Omental fat pad (tissue), 3 donors: ENCODE measurements at regions not wholly inside any gene's neighbourhood (a gene's known extent, or its start where the extent isn't known, plus 50 kb on each side); places are given as distances from the start of the nearest gene placed in this dataset.

ENCODE experiments used
- ATAC-seq: fragments of 150-250 bp; one replicate; pipeline ENCODE4 v1.9.1; 2016; ENCODE audit warnings: mild to moderate bottlenecking, moderate library complexity; ENCODE audit not compliant: low FRiP score
- DNase-seq: peaks from one replicate; pipeline ENCODE4 v3.0.0-alpha.2; 2019; ENCODE audit warnings: low spot score
- TF ChIP-seq, protein P1 (sequence below), 3 donors: fragments of 450-650 bp; IDR thresholded peaks; one replicate each; pipeline ENCODE4 v1.5.1; 2016 to 2017; ENCODE audit warnings: antibody characterized with exemption in 3 of 3, mild to moderate bottlenecking in 3 of 3, moderate library complexity in 2 of 3

DNA sequence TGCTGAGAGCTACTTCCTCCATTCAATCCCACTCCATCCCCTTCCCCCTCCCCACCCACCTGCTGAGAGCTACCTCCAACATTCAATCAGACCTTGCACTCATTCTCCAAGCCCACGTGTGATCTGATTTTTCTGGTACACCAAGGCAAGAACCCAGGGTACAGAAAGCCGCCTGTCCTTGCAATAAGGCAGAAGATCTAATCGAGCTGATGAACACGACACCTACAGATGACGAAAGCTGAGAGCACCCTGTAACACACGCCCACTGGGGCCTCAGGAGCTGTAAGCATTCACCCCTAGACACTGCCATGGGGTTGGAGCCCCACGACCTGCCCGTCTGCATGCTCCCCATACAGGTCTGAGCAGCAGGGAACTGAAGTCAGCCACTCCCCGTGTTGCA lies 58.3 kb downstream of the TRIML1 start:
- DNase-seq (no peak), ATAC-seq (no peak)
- TF ChIP-seq, protein P1, sequence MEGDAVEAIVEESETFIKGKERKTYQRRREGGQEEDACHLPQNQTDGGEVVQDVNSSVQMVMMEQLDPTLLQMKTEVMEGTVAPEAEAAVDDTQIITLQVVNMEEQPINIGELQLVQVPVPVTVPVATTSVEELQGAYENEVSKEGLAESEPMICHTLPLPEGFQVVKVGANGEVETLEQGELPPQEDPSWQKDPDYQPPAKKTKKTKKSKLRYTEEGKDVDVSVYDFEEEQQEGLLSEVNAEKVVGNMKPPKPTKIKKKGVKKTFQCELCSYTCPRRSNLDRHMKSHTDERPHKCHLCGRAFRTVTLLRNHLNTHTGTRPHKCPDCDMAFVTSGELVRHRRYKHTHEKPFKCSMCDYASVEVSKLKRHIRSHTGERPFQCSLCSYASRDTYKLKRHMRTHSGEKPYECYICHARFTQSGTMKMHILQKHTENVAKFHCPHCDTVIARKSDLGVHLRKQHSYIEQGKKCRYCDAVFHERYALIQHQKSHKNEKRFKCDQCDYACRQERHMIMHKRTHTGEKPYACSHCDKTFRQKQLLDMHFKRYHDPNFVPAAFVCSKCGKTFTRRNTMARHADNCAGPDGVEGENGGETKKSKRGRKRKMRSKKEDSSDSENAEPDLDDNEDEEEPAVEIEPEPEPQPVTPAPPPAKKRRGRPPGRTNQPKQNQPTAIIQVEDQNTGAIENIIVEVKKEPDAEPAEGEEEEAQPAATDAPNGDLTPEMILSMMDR (IDR thresholded peaks at IDR 0.05), result no peak

DNA sequence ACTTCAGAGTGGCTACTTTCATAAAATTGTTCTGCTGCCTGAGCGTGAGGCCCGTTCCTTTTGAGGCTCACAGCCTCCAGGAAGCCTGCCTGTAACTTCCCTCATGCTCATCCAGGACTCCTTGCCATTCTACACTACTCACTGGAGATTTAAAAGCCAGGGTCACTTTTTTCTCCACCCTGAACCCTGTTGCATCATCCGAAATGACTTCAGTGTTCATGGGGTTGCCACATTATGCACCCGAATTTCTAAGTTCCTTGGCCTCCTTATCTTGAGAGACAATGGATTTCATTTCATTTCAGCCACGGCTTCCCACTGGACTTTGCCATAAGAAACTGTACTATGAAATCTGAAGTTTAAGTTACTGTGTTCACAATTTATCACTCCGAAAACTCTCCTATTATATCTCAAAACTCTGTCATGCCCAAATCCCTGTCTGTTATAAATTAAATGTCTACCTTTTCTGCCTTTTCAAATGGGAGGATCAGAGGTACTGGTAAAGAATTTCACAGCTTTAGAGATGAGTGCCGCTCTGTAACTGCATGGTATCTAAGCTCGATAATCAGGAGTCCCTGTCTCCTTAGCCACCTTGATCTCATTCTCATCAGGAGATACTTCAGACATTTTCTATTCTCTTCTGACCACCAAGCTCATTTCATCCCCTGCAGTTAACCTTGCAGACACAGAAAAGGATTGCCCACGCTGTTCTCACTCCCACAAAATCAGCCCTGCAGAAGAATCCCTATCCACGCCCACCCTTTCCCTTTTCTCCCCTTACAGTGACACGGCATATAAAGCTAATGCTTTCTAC lies 59.9 kb downstream of the TRIML1 start:
- TF ChIP-seq, protein P1 (IDR thresholded peaks at IDR 0.05), result no peak
- ATAC-seq (no peak), DNase-seq (no peak)

DNA sequence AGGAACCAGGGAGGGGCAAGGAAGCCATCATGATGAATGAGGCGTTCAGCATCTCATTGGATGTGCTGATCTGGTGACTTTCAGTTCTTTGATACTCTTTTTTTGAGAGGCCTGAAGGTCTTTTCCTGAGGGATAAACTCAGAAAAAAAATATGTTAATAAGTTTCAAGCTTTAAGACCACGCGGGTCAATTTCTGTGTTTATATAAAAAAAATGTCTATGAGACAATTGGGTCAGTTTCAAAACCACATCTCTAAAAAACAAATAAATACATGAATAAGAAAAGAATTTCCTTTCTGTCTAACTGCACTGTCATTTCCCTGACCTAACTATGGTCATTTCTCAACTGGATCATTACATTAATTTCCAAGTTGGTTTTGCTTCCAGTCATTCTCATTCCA lies 62.6 kb downstream of the TRIML1 start:
- DNase-seq (no peak), ATAC-seq (no peak)
- TF ChIP-seq, protein P1 (IDR thresholded peaks at IDR 0.05), result no peak

DNA sequence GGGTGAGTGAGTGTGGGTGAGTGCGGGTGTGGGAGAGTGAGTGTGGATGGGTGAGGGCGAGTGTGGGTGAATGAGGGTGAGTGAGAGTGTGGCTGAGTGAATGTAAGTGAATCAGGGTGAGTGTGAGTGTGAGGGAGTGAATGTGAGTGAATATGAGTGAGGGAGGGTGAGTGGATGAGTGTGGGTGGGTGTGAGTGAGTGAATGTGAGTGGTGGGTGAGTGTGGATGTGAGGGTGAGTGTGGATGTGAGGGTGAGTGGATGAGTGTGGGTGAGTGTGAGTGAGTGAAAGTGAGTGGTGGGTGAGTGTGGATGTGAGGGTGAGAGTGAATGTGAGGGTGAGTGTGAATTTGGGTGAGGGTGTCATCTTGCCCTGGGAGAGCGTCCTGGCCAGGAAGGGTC lies 67.5 kb downstream of the TRIML1 start:
- DNase-seq (no peak), ATAC-seq (no peak)
- TF ChIP-seq, protein P1 (IDR thresholded peaks at IDR 0.05), result no peak

DNA sequence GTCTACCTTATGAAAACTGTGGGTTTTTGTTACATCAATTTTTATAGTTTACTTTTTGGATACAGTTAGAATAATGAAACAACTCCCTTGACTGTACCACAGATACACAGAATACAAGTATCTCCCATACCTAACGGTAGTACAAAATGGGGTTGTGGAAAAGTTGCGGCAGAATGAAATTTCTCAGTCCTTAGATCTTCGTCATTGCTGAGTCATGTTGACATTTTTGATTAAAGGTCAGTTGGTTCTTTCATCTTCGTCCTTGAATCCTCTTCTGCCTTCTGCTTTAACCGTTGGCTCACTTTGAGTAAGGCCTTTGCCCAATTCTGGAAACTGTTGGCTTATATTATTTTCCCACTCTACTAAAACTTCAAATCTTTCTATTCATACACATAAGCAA lies 75.6 kb downstream of the TRIML1 start:
- TF ChIP-seq, protein P1 (IDR thresholded peaks at IDR 0.05), result no peak
- DNase-seq, result no peak
- no peak for ATAC-seq

DNA sequence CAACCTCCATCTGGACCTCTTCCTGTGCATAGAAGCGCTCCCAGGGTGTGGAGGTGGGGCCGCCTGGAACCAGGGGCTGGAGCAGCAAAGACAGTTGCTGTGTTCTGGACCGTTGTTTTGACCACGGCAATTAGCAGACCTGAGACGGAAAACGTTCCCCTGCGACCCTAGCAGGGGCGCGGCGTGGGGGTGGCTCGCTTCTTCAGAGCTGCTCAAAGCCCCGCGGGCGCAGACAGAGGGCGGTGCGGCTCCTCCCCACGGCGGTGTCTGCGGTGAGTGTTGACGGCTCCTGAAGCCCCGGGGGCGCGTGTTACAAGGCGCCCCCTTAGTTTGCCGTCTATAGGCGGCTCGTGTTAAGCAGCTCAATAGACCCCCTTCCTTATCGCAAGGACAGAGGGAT lies 79.2 kb downstream of the TRIML1 start:
- TF ChIP-seq, protein P1 (IDR thresholded peaks at IDR 0.05), result no peak
- no peak for ATAC-seq
- no peak for DNase-seq

DNA sequence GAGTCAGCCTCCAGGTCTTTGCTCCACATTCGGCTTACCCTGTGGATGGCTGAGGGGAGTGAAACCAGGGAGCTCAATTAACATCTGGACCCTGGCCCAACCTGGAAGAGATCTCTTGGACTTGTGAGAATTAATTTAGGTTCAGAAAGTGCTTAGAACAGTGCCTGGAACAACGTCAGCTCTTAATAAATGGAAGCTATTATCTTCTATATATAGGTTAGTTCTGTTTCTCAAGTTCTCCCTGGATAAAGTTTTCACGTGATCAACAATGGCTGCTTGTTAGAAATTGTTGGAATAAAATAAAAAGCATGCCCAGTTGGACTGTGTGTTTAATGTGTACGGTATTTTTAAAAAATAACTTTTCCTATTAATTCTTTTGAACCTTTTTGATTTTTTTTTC lies 80.8 kb downstream of the TRIML1 start:
- TF ChIP-seq, protein P1 (IDR thresholded peaks at IDR 0.05), result no peak
- DNase-seq (no peak), ATAC-seq (no peak)
